ENCODE measurements at regions not wholly inside any gene's neighbourhood (a gene's known extent, or its start where the extent isn't known, plus 50 kb on each side); places are given as distances from the start of the nearest gene placed in this dataset.

DNA sequence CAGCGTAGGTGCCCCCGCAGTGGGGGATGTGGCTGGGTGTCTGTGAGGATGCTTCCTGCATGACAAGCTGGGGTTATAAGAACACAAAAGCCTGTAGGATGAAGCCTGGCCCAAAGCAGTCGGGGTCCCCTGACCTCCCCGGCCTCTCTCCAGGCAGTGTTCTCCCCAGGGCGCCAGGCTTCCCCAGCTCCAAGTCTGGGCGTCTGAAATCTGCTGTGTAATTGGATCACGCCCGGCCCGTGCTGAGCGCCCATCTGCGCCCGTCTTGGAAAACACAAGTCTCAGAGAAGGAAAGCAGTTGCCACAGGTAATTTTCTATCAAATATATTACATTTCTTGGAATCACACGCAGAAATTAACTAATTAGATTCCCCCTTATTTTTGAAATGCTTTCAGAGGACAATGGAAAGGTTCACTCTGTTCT, 233.3 kb downstream of the CTTN start:
- TF ChIP-seq, protein P1, sequence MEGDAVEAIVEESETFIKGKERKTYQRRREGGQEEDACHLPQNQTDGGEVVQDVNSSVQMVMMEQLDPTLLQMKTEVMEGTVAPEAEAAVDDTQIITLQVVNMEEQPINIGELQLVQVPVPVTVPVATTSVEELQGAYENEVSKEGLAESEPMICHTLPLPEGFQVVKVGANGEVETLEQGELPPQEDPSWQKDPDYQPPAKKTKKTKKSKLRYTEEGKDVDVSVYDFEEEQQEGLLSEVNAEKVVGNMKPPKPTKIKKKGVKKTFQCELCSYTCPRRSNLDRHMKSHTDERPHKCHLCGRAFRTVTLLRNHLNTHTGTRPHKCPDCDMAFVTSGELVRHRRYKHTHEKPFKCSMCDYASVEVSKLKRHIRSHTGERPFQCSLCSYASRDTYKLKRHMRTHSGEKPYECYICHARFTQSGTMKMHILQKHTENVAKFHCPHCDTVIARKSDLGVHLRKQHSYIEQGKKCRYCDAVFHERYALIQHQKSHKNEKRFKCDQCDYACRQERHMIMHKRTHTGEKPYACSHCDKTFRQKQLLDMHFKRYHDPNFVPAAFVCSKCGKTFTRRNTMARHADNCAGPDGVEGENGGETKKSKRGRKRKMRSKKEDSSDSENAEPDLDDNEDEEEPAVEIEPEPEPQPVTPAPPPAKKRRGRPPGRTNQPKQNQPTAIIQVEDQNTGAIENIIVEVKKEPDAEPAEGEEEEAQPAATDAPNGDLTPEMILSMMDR (conservative IDR thresholded peaks at IDR 0.05 in 1 of 2, IDR thresholded peaks at IDR 0.05 in 1 of 2; ENCODE audit: low read depth in 1 of 2, low read length in 2 of 2), result no peak
- no peak for TF ChIP-seq EZH2 (IDR thresholded peaks at IDR 0.05; ENCODE audit: low read length, missing control alignments)
